ENCODE measurements at regions not wholly inside any gene's neighbourhood (a gene's known extent, or its start where the extent isn't known, plus 50 kb on each side); places are given as distances from the start of the nearest gene placed in this dataset.

GRCh38 chr17:34761646-34762045 is 182.3 kb downstream of the TMEM132E start:
- no peaks in the 10 kb centered on the region for H3K27me3 ChIP-seq
- TF ChIP-seq CTCF (IDR thresholded peaks at IDR 0.05) = no peak
- no peak overlapping the region for H3K4me3 ChIP-seq
- intact Hi-C loops (cut with DNase I) = no loop called here
- H3K9me3 ChIP-seq = no peaks in the 10 kb centered on the region
- H3K27ac ChIP-seq = no peak overlapping the region
- H3K36me3 ChIP-seq = no peaks in the 10 kb centered on the region
- H3K4me1 ChIP-seq = no peaks in the 10 kb centered on the region
- DNase-seq = no peak
- ATAC-seq = no peak

- Histone ChIP-seq H3K9me3 (no peaks in the 10 kb centered on the region), H3K27me3 (no peaks in the 10 kb centered on the region), H3K4me1 (no peaks in the 10 kb centered on the region), H3K4me3 (no peak overlapping the region), H3K27ac (no peak overlapping the region), H3K36me3 (no peaks in the 10 kb centered on the region)
- intact Hi-C loops (cut with DNase I) = no loop called here
- ATAC-seq (no peak), DNase-seq (no peak)
- no peak for TF ChIP-seq CTCF (IDR thresholded peaks at IDR 0.05)
Measured at GRCh38 chr17:34760931-34761495, 181.6 kb downstream of the TMEM132E start.

GRCh38 chr17:34758718-34759117 is 179.3 kb downstream of the TMEM132E start:
- H3K36me3 ChIP-seq = no peaks in the 10 kb centered on the region
- TF ChIP-seq CTCF (IDR thresholded peaks at IDR 0.05) = no peak
- intact Hi-C loops (cut with DNase I) = no loop called here
- DNase-seq = no peak
- H3K4me1 ChIP-seq = no peaks in the 10 kb centered on the region
- no peak overlapping the region for H3K4me3 ChIP-seq
- H3K27me3 ChIP-seq = no peaks in the 10 kb centered on the region
- no peak overlapping the region for H3K27ac ChIP-seq
- ATAC-seq = no peak
- no peaks in the 10 kb centered on the region for H3K9me3 ChIP-seq

GRCh38 chr17:34758316-34758715 is 178.9 kb downstream of the TMEM132E start:
- no peaks in the 10 kb centered on the region for H3K9me3 ChIP-seq
- no peaks in the 10 kb centered on the region for H3K36me3 ChIP-seq
- H3K27me3 ChIP-seq = no peaks in the 10 kb centered on the region
- ATAC-seq (no peak), DNase-seq (no peak)
- no peaks in the 10 kb centered on the region for H3K4me1 ChIP-seq
- H3K4me3 ChIP-seq = no peak overlapping the region
- intact Hi-C loops (cut with DNase I) = no loop called here
- no peak for TF ChIP-seq CTCF (IDR thresholded peaks at IDR 0.05)
- H3K27ac ChIP-seq = no peak overlapping the region

DNA sequence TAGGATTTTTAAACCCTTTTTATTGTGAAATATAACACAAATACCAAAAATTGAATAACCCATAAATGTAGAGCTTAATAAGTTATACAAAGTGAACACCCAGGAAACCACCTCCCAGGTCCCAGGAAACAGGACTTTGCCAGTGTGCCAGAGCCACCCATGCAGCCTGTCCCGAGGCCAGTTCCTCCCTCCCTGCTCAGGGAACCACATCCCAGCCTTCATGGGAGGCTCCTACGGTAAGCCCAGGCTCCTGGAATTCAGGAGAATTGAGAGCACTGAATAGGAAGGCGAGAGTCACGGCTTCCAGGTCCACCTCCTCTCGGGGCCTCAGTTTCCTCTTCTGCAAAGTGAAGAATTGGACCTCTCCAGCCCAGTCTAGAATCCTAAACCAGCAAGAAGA is 178.2 kb downstream of the TMEM132E start:
- no peak for TF ChIP-seq CTCF (IDR thresholded peaks at IDR 0.05)
- no peaks in the 10 kb centered on the region for H3K36me3 ChIP-seq
- H3K4me1 ChIP-seq = no peaks in the 10 kb centered on the region
- no peaks in the 10 kb centered on the region for H3K27me3 ChIP-seq
- intact Hi-C loops (cut with DNase I) = no loop called here
- H3K4me3 ChIP-seq = no peak overlapping the region
- no peak overlapping the region for H3K27ac ChIP-seq
- DNase-seq (no peak), ATAC-seq (no peak)
- H3K9me3 ChIP-seq = no peaks in the 10 kb centered on the region

- H3K9me3 ChIP-seq = no peaks in the 10 kb centered on the region
- H3K27ac ChIP-seq = no peak overlapping the region
- ATAC-seq (no peak), DNase-seq (no peak)
- no peak overlapping the region for H3K4me3 ChIP-seq
- no peaks in the 10 kb centered on the region for H3K36me3 ChIP-seq
- no peaks in the 10 kb centered on the region for H3K27me3 ChIP-seq
- H3K4me1 ChIP-seq = no peaks in the 10 kb centered on the region
- intact Hi-C loops (cut with DNase I) = no loop called here
- TF ChIP-seq CTCF (IDR thresholded peaks at IDR 0.05) = no peak
Measured at GRCh38 chr17:34757106-34757505, 177.7 kb downstream of the TMEM132E start.

All from upper lobe of right lung (tissue), 1 donor.